Lower leg skin (tissue), 4 donors: ENCODE measurements at regions not wholly inside any gene's neighbourhood (a gene's known extent, or its start where the extent isn't known, plus 50 kb on each side); places are given as distances from the start of the nearest gene placed in this dataset.
"Not testable (repeated sequence)": the region's sequence is repeated elsewhere in the genome, so short reads cannot be mapped to it uniquely, and the experiment has no call there.

Experiments used
- DNase-seq, 2 donors: peaks; one replicate each; pipeline ENCODE4 v3.0.0-alpha.2; 2019; ENCODE audit warnings: low spot score in 2 of 2
- H3K4me3 ChIP-seq: fragments of 200-600 bp; sonication (generic); 2 replicates; pipeline ENCODE4 v1.5.1; 2017; ENCODE audit warnings: mild to moderate bottlenecking, low read depth; ENCODE audit not compliant: poor library complexity, severe bottlenecking
- POLR2A ChIP-seq, 2 donors: fragments of 450-650 bp; IDR thresholded peaks; one replicate each; pipeline ENCODE4 v1.6.1; 2016 to 2017; ENCODE audit warnings: antibody characterized with exemption in 2 of 2, mild to moderate bottlenecking in 1 of 2, moderate library complexity in 1 of 2
- WGBS, 2 donors: methylation state at CpG; one replicate each; pipeline ENCODE4 v1.1.5; 2018; 5-methylcytosine and 5-hydroxymethylcytosine counted together
- intact Hi-C: fragments of 100-400 bp; cut with DNase I; formaldehyde crosslinking; loops from one replicate; pipeline ENCODE4 v1.15.0; 2023; ENCODE audit warnings: low total_unique reads
- TF ChIP-seq, protein P1 (sequence below), 3 donors: fragments of 450-650 bp; IDR thresholded peaks; one replicate each; pipeline ENCODE4 v1.5.1; 2016; ENCODE audit warnings: antibody characterized with exemption in 3 of 3, mild to moderate bottlenecking in 3 of 3, moderate library complexity in 2 of 3

GRCh38 chr13:73661066-73661465 lies 473.1 kb downstream of the KLF12 start:
- no peak overlapping the region for H3K4me3 ChIP-seq
- no peak for DNase-seq
- WGBS, 2 donors = 94 to 98% methylated on average over 10 of the region's 10 CpGs
- intact Hi-C loops = no loop called here
- TF ChIP-seq, protein P1, sequence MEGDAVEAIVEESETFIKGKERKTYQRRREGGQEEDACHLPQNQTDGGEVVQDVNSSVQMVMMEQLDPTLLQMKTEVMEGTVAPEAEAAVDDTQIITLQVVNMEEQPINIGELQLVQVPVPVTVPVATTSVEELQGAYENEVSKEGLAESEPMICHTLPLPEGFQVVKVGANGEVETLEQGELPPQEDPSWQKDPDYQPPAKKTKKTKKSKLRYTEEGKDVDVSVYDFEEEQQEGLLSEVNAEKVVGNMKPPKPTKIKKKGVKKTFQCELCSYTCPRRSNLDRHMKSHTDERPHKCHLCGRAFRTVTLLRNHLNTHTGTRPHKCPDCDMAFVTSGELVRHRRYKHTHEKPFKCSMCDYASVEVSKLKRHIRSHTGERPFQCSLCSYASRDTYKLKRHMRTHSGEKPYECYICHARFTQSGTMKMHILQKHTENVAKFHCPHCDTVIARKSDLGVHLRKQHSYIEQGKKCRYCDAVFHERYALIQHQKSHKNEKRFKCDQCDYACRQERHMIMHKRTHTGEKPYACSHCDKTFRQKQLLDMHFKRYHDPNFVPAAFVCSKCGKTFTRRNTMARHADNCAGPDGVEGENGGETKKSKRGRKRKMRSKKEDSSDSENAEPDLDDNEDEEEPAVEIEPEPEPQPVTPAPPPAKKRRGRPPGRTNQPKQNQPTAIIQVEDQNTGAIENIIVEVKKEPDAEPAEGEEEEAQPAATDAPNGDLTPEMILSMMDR (IDR thresholded peaks at IDR 0.05) = no peak
- no peak for TF ChIP-seq POLR2A (IDR thresholded peaks at IDR 0.05)

GRCh38 chr13:73658639-73659038 lies 475.6 kb downstream of the KLF12 start:
- H3K4me3 ChIP-seq = no peak overlapping the region
- DNase-seq = no peak
- TF ChIP-seq, protein P1 (IDR thresholded peaks at IDR 0.05) = no peak
- TF ChIP-seq POLR2A (IDR thresholded peaks at IDR 0.05) = no peak
- intact Hi-C loops = no loop called here

- DNase-seq = peak in 1 of 2 donors; percentile 53
- H3K4me3 ChIP-seq = no peak overlapping the region
- no peak for TF ChIP-seq POLR2A (IDR thresholded peaks at IDR 0.05)
- TF ChIP-seq, protein P1 (IDR thresholded peaks at IDR 0.05) = no peak
- intact Hi-C loops = loop anchor here (2.0 kb wide), 1 partner anchor 43 kb away; no protein-coding TSS in a partner anchor
- WGBS, 2 donors = 20 to 28% methylated on average over 6 of the region's 6 CpGs
Measured at GRCh38 chr13:73657821-73658540, 476.2 kb downstream of the KLF12 start.

DNA sequence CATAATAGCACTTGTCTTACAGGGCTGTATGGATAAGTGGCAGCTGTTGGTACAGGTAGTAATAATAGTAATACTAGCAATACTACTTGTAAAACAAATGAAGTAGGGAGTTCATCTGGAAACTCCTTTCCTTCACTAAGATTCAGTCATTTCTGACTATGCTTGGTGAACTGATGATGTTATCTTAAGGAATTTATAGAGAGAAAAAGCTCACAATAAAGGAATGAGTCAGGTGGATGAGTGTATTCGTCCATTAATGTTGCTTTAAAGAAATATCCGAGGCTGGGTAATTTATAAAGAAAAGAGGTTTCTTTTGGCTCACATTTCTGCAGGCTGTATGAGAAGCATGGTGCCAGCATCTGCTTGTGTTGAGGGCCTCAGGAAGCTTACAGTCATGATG lies 477.3 kb downstream of the KLF12 start:
- DNase-seq = no peak
- WGBS, 2 donors = 79 to 85% methylated on average over 2 of the region's 2 CpGs
- intact Hi-C loops = loop anchor here (2.0 kb wide), 1 partner anchor 42 kb away; no protein-coding TSS in a partner anchor
- no peak overlapping the region for H3K4me3 ChIP-seq
- TF ChIP-seq, protein P1 (IDR thresholded peaks at IDR 0.05) = no peak
- TF ChIP-seq POLR2A (IDR thresholded peaks at IDR 0.05) = no peak

DNA sequence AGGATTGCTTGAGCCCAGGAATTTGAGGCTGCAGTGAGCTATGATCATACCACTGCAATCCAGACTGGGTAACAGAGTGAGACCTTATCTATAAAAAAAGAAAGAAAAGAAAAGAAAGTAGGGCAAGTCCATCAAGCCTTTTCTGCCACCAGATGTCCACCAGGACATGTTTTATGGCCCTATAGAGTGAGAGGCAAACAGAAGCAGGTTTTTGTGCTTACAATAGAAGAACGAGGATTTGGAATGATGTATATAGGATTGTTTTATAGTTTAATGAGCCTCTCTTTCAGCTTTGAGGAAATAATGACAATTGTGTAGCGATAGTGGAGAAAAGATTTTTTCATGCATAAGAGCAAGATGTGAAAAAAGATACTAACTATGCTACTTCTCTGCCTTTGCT lies 480.5 kb downstream of the KLF12 start:
- no peak for DNase-seq
- intact Hi-C loops = no loop called here
- 84 to 85% methylated on average over 2 of the region's 2 CpGs for WGBS, 2 donors
- no peak for TF ChIP-seq POLR2A (IDR thresholded peaks at IDR 0.05)
- TF ChIP-seq, protein P1 (IDR thresholded peaks at IDR 0.05) = no peak
- no peak overlapping the region for H3K4me3 ChIP-seq

DNA sequence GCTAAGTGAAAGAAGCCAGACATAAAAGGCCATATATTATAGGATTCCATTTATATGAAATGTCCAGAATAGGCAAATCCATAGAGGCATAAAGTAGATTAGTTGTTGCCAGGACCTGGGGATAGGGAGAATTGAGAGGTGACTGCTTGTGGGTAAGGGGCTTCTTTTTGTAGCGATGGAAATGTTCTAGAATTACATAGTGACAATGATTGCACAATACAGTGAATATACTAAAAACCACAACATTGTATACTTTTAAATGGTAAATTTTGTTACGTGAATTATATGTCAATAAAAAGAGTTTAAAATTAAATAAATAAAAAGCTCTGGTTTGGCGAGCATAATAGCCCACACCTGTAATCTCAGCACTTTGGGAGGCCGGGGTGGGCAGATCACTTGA lies 486.8 kb downstream of the KLF12 start:
- H3K4me3 ChIP-seq = no peak overlapping the region
- 84 to 88% methylated on average over 4 of the region's 4 CpGs for WGBS, 2 donors
- TF ChIP-seq, protein P1 (IDR thresholded peaks at IDR 0.05) = no peak
- TF ChIP-seq POLR2A (IDR thresholded peaks at IDR 0.05) = no peak
- no peak for DNase-seq
- intact Hi-C loops = no loop called here

- H3K4me3 ChIP-seq, DNase-seq, intact Hi-C loops: not testable (repeated sequence)
- 93% methylated on average over 29 of the region's 30 CpGs for WGBS, 2 donors
Measured at GRCh38 chr13:73640476-73641179, 493.6 kb downstream of the KLF12 start.
